ENCODE measurements at regions not wholly inside any gene's neighbourhood (a gene's known extent, or its start where the extent isn't known, plus 50 kb on each side); places are given as distances from the start of the nearest gene placed in this dataset.

- BruUV-seq (replicated peaks) = no TSS peak
- Histone ChIP-seq H2AFZ (ENCODE audit: low read depth, low read length) (no peak overlapping the region), H3K27me3 (ENCODE audit: control insufficient read depth in 2 of 2, insufficient read depth in 2 of 2, low read length in 2 of 2) (no peaks in the 10 kb centered on the region), H4K20me1 (replicated peaks; ENCODE audit: control insufficient read depth, extremely low read depth, insufficient read depth, low read length) (no peaks in the 10 kb centered on the region), H3K9me3 (replicated peaks; ENCODE audit: control insufficient read depth, insufficient read depth, low read length) (peaks cover 1% of the 10 kb centered on the region), H3K4me2 (ENCODE audit: insufficient read depth, low read length) (no peak overlapping the region), H3K4me1 (ENCODE audit: control insufficient read depth, extremely low read depth, insufficient read depth, low read length) (no peaks in the 10 kb centered on the region), H3K4me3 (replicated peaks in 1 of 3; ENCODE audit: insufficient read depth in 1 of 3, low read depth in 1 of 3, low read length in 3 of 3) (no peak overlapping the region), H3K9ac (replicated peaks; ENCODE audit: extremely low read depth, insufficient read depth, low read length) (no peak overlapping the region), H3K36me3 (ENCODE audit: control insufficient read depth in 2 of 2, extremely low read depth in 1 of 2, insufficient read depth in 2 of 2, low read length in 2 of 2) (no peaks in the 10 kb centered on the region), H3K79me2 (ENCODE audit: control insufficient read depth, insufficient read depth, low read length) (no peaks in the 10 kb centered on the region), H3K9me1 (replicated peaks; ENCODE audit: control insufficient read depth, extremely low read depth, insufficient read depth, low read length) (no peaks in the 10 kb centered on the region), H3K27ac (ENCODE audit: insufficient read depth, low read depth, low read length) (no peak overlapping the region)
- POLR2A ChIA-PET = no interaction called here
- intact Hi-C loops (cut with micrococcal nuclease) (no loop called here), dilution Hi-C loops (cut with MboI; ENCODE audit: extremely low pct_ligation_motif_present, low sequenced_read_pairs) (no loop called here)
- TF ChIP-seq MAX (IDR thresholded peaks at IDR 0.05; ENCODE audit: insufficient read depth, insufficient read length) (no peak), POLR2A (IDR thresholded peaks at IDR 0.05; ENCODE audit: low read depth, low read length) (no peak), GATA2 (IDR thresholded peaks at IDR 0.05; ENCODE audit: insufficient read depth, insufficient read length, low read depth, low read length) (no peak), JUN (IDR thresholded peaks at IDR 0.05; ENCODE audit: borderline replicate concordance, insufficient read depth, insufficient read length, low read depth) (no peak), FOS (IDR thresholded peaks at IDR 0.05; ENCODE audit: borderline replicate concordance, insufficient read depth, low read length) (no peak), POLR2AphosphoS5 (IDR thresholded peaks at IDR 0.05; ENCODE audit: insufficient read depth, low read depth, low read length) (no peak)
- DNase-seq (ENCODE audit: low read depth, low spot score) (no peak), FAIRE-seq (no peak)
- CTCF ChIA-PET = no interaction called here
Measured at GRCh38 chr16:50857881-50858280, 116.0 kb downstream of the CYLD start.

GRCh38 chr16:50856991-50857390 lies 115.1 kb downstream of the CYLD start:
- Histone ChIP-seq H3K9me1 (replicated peaks; ENCODE audit: control insufficient read depth, extremely low read depth, insufficient read depth, low read length) (no peaks in the 10 kb centered on the region), H3K4me2 (ENCODE audit: insufficient read depth, low read length) (no peak overlapping the region), H3K27ac (ENCODE audit: insufficient read depth, low read depth, low read length) (no peak overlapping the region), H3K4me3 (replicated peaks in 1 of 3; ENCODE audit: insufficient read depth in 1 of 3, low read depth in 1 of 3, low read length in 3 of 3) (no peak overlapping the region), H2AFZ (ENCODE audit: low read depth, low read length) (no peak overlapping the region), H4K20me1 (replicated peaks; ENCODE audit: control insufficient read depth, extremely low read depth, insufficient read depth, low read length) (no peaks in the 10 kb centered on the region), H3K4me1 (ENCODE audit: control insufficient read depth, extremely low read depth, insufficient read depth, low read length) (no peaks in the 10 kb centered on the region), H3K9ac (replicated peaks; ENCODE audit: extremely low read depth, insufficient read depth, low read length) (no peak overlapping the region), H3K79me2 (ENCODE audit: control insufficient read depth, insufficient read depth, low read length) (no peaks in the 10 kb centered on the region), H3K36me3 (ENCODE audit: control insufficient read depth in 2 of 2, extremely low read depth in 1 of 2, insufficient read depth in 2 of 2, low read length in 2 of 2) (no peaks in the 10 kb centered on the region), H3K27me3 (ENCODE audit: control insufficient read depth in 2 of 2, insufficient read depth in 2 of 2, low read length in 2 of 2) (no peaks in the 10 kb centered on the region), H3K9me3 (replicated peaks; ENCODE audit: control insufficient read depth, insufficient read depth, low read length) (peaks cover 1% of the 10 kb centered on the region)
- ChIA-PET CTCF (no interaction called here), POLR2A (no interaction called here)
- BruUV-seq (replicated peaks) = no TSS peak
- DNase-seq (ENCODE audit: low read depth, low spot score) (no peak), FAIRE-seq (no peak)
- intact Hi-C loops (cut with micrococcal nuclease) = no loop called here
- dilution Hi-C loops (cut with MboI; ENCODE audit: extremely low pct_ligation_motif_present, low sequenced_read_pairs) = no loop called here
- TF ChIP-seq MAX (IDR thresholded peaks at IDR 0.05; ENCODE audit: insufficient read depth, insufficient read length) (no peak), FOS (IDR thresholded peaks at IDR 0.05; ENCODE audit: borderline replicate concordance, insufficient read depth, low read length) (no peak), CTCF (IDR thresholded peaks at IDR 0.05; ENCODE audit: extremely low read depth in 1 of 2, insufficient read depth in 1 of 2, low read depth in 1 of 2, low read length in 2 of 2) (no peak), JUN (IDR thresholded peaks at IDR 0.05; ENCODE audit: borderline replicate concordance, insufficient read depth, insufficient read length, low read depth) (no peak), POLR2AphosphoS5 (IDR thresholded peaks at IDR 0.05; ENCODE audit: insufficient read depth, low read depth, low read length) (no peak), MYC (IDR thresholded peaks at IDR 0.05; ENCODE audit: low read depth, low read length) (no peak), GATA2 (IDR thresholded peaks at IDR 0.05; ENCODE audit: insufficient read depth, insufficient read length, low read depth, low read length) (no peak)

Measured in endothelial cell of umbilical vein (primary cell).